Glomerular visceral epithelial cell (primary cell): ENCODE measurements at regions not wholly inside any gene's neighbourhood (a gene's known extent, or its start where the extent isn't known, plus 50 kb on each side); places are given as distances from the start of the nearest gene placed in this dataset.
A peak's percentile ranks its signal among the peaks of the same experiment; 100 is the strongest.

ENCODE experiments used
- DNase-seq: peaks from one replicate; pipeline ENCODE4 v3.0.0-alpha.2; 2016; ENCODE audit errors: extremely low spot score

DNA sequence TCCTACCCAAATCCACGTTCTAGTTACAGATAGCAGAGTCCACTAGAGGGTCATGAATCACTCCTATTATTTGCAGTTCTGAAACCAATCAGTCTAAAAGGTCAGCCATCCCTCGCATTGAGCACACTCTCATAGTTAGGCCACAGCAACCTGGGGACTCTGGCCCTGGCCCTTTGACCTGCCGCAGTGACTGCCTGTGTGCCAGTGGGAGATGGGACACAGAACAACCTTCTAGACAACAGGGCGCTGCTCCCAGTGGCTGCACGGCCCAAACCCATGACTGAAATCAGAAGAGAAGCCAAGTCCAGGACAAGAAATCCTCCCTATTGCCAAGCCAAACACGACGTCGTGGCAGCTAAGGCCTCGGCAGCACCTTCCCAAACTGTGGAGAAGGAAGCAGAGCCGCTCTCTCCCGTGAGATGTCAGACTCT, 158.5 kb downstream of the HERPUD2 start:
- no peak for DNase-seq

DNA sequence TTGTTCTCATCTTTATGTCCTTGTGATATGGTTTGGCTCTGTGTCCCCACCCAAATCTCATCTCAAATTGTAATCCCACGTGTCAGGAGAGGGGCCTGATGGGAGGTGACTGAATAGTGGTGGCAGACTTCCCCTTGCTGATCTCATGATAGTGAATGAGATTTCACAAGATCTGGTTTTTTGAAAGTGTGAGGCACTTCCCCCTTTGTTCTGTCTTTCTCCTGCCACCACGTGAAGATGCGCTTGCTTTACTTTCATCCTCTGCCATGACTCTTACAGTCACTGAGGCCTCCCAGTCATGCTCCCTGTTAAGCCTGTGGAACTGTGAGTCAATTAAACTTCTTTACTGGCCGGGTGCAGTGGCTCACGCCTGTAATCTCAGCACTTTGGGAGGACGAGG, 161.0 kb downstream of the HERPUD2 start:
- no peak for DNase-seq

DNA sequence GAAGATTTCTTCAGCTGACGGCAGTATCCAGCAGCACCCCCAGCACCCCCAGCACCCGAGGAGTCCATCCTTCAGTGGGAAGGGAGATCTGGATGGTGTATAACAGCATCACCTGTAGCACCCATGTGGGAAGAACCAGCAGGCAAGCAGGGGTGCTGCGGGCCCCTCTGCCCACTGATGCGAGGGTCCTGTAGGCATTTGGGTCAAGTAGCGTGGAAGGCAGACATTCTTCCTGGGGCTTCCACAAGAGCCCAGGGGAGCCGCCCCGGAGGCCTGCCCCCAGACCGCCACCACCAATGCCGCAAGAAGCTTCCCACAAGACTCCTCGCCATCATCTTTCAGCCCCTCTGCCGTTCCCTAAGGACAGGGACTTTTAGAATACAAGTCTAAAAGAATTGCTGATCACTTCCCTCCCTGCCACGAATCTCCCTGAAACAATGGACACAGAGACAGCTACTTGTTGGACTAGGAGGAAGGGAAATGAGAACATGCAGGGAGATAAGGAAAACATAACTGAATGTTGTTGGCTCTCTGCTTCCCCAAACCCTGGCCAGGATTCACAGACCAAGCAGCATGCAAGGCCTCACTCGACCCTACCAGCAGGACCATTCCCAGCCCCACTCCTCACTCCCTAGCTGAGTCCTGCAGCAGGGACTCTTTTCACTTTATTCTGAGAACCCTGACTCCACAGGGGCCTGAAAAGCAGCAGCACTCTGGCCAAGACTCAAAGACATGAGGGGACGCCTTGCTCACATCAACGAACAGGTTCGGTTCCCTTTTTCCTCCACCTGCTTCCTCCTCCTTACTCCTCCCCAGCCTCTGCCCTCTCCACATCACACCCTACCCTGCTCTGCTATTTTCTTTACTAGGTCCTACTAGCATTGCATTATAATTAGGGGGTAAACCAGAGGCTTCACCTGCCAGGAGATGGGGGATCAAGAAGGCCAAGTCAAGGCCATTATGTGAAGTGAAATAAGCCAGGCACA, 164.5 kb downstream of the HERPUD2 start:
- no peak for DNase-seq

DNA sequence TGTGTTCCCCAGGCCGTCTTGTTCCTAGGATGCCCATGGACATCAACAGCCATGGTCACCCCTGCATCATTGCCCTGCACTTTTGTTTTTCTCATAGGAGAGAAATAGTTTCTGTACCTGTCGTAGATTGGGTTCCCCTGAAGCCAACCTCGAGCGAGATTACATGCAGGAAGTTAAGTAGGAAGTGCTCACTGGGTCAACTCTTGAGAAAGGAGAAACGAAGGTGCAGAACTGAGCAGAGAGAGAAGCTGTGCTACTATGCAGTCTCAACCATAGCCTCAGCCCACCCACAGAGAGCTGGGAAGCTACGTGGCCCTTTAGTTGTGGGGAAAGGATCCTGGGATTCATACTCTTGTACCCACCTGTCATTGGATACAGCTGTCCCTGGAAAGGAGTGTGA, 165.2 kb downstream of the HERPUD2 start:
- DNase-seq, result no peak

DNA sequence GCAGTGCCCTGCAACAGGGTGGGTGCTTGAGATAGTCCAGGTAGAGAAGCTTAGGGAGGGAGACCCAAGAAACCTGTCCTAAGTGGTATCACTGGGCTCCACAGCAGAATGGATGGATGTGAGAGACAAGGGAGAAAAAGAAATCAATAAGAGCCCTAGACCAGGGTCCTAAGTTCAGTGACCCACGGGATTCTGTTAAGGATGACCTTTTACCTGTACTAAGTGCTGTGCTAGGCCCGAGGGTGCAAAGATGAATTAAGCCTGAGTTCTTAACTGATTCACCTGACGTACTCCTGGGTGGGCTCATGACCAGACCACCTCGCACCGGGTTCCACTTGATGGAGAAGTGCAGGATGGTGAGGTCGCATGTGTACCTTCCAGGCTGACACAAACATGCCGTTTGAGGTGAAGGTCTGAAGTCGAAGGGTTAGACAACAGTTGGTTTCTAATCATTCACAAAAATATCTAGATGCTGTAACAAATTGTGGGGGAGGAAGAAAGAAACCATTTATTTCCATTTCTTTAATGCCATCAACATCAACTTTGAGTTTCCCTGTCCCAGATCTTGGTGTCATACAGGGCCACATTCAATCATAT, 166.5 kb downstream of the HERPUD2 start:
- DNase-seq, result no peak

DNA sequence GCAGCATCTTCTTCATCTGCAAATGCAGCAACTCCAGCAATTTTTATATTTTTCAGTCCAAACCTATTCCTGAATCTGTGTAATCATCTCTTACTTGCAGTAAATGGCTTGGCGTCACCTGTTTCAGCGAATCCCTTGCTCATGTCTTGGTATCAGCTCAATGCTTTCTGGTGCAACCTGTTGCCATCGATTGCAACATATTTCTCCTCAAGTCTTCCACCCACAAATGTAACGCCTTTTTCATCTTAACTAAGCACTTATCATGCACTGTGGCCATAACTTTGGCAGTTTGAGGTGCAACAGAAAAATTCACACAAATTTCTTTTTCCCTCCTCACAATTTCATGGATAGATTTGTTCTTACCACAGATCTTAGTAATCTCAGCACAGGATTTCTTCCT, 168.3 kb downstream of the HERPUD2 start:
- no peak for DNase-seq

DNA sequence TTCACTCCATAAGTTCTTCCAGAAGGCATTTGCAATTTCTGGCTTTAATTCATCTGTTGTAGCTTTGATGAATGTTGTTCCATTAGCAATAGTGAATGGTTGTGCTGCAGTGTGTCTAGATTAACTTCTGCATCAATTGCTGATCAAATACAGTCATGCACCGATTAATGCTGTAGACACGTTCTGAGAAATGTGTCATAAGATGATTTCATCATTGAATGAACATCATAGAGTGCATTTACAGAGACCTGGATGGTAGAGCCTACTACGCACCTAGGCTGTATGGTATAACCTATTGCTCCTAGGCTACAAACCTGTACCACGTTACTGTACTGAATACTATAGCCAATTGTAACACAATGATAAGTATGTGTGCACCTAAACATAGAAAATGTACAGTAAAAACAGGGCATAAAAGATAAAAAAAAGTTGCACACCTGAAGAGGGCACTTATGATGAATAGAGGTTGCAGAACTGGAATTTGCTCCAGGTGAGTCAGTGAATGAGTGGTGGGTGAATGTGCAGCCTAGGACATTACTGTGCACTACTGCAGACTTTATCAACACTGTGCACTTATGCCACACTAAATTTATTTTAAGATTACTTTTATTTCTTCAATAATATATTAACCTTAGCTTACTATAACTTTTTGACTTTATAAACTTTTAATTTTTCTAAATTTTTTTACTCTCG, 170.7 kb downstream of the HERPUD2 start:
- DNase-seq, result no peak

DNA sequence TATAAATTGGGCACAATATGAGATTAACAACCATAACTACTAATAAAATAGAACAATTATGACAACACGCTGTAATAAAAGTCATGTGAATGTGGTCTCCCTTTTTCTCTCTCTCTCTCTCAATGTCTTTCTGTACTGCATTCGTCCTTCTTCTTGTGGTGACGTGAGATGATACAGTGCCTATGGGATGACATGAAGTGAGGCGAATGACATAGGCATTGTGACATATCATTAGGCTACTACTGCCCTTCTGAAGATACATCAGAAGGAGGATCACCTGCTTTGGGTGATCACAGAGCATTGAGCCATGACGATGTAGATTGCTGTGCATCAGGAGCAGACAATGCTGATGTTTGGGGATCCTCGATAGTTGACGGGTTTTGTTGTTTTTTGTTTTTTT, 171.6 kb downstream of the HERPUD2 start:
- DNase-seq, result no peak

DNA sequence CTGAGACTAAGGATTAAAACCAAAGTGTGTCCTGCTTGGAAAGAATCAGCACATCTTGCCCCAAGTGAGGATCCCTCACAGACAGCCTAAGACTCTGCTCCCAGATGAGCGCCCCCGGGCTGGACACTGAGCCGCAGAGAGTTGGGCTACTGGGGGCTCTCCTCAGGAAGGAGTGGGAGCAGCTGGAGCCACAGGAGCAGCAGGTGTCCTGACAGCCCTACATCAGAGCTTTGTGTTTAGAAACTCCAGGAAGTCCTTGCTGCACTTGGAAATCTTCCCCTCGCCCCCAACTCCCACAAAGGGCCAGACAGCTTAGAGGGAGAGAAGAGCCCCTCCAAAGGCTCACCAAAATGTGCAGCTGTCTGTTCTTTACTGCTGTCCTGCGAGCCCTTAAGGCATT, 172.2 kb downstream of the HERPUD2 start:
- DNase-seq, result no peak

DNA sequence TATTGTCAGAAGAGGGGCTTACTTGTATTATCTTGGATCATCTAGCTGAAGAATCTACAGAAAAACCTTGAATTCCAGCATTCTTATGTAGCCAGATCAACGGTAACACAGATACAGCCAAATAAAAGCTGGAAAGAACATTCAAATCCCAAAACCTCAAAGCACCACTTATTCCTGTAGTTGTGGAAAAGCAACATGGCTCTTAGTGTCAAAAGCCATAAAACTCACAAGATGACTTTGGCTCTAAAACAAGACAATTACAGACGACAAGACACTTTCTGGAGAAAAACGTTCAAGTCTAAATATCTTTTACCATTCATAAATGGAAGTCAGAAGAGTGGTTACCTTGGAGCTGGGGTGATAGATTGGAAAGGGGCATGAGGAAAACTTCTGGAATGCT, 173.0 kb downstream of the HERPUD2 start:
- no peak for DNase-seq

DNA sequence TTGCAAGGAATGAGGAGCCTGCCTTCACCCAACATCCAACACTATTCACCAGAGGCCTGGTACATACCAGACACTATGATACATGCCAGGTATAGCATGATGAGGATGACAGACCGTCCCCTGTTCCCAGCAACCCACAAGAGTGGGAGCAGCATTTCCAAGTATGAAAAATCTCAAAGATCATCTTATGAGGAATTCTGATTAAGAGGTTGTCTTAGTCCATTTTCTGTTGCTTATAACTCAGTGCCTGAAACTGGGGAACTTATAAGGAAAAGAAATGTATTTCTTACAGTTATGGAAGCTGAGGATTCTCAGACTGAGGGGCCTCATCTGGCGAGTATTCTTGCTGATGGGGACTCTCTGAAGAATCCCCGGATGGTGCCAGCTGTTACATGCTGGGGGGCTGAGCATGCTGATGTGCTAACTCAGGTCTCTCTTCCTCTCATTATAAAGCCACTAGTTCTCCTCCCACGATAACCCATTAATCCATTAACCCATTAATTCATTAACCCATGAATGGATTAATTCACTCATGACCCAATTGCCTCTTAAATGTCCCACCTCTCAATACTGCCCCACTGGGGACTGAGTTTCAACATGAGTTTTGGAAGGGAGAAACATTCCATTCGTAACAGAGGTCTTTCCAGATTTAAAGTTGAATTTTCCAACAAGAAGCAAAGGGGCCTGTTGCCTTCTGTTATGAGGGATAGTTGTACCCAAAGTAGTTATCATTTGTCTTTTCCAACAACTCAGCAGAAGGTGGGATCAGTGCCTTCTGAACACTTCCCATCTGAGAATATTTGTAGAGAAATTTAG, 173.9 kb downstream of the HERPUD2 start:
- DNase-seq, result no peak

DNA sequence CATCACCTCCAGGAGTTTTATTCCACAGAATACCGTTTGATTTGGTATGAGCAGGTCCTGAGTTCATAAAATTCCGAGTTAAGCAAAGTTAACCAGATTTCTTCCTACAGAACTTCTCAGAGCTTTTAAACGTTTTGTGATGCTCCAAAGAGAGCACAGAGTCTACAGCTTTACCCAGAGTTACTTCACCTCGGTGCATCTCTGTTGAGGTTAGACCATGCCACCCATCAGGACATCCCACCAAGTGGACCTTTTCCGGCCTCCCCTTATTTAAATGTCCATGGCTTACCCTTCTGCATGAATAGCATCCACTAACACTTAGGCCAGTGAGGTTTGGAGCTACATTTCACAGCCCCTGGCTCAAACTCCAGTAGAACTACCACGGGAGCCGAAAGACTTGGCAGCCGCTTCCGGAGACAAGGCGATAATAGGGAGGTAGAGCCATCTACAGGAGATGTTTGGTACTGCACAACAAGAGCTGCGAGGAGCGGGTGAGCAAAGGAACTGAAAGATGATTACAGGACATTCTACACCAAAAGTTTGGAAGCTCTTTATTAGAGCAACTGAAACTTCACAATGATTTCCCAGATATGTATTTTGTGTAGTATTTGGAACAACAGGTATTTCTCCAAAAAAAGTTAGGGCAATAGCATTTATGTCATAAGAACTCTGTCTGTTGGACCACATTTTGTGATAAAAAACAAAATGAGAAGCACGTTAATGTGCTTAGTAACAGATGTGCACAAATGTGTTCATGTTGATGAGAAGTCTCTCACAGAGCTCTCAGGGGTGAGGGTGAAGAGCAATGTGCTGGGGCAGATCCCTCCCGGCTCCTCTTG, 174.7 kb downstream of the HERPUD2 start:
- peak; percentile 67 for DNase-seq

DNA sequence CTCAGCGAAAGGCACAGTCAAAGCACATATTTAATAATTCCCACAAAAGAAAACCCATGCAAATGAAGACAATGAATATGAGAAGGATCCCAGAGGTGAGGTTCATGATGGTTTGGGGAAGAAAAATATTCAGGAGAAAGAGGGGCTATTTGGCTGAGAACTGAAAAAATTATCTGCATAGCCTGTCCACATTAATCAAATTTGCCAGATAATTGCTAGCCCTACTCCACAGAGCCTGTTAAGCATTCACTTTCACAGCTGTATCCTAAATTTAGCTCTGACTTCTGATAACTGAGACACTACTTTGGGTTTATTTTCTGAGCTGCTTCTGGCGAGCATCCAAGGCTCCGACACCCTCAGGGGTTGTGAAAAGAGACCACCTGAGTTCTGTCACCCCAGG, 176.2 kb downstream of the HERPUD2 start:
- DNase-seq, result no peak

DNA sequence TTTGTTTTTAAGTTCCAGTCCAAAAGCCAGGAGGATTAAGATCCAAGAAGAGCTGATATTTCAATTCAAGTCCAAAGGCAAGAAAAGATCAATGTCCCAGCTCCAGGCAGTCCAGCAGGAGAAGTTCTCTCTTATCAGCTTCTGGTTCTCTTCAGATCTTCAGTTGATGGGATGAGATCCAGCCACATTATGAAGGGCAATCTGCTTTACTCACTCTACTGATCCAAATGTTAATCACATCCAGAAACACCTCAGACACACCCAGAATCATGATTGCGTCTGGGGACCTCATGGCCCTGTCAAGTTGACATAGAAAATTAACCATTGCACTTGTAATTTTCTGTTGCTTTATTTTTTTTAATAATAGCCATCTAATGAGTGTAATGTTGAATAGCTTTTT, 178.4 kb downstream of the HERPUD2 start:
- DNase-seq, result no peak

DNA sequence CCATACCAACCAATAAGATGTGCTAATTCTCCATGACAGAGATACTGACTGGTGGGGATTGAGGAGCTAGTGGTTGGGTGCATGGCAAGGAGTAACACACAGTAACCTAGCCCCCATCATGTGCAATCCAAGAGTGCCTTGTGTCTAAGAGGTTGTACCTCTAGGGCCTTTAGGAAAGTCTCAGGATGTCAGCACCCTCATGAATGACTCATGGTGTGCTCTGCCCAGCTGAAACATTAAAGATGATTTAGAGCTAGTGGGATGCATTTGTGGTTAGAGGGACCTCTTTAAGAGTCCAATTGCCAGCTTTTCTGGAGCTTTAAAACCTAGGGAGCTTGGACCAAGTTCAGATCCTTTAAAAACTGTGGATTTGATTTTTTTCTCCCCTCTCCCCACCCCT, 181.1 kb downstream of the HERPUD2 start:
- no peak for DNase-seq

DNA sequence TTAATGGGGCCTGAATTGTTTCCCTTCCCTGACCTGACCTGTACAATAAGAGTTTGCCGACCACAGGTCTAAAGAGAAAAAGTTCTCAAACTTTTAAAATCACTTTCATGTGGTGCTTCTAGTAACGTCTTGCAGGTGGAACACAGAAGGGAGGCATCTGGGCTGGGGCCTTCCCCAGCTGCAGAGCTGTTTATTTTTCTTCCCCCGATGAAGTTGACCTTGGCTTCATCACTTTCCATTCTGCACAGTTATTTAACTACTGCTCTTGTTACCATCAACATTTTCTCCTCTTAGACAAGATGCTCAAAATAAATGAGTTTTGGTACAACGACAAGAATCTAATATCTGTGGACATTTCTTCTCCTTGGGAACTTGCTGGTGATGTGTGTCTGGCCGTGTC, 181.7 kb downstream of the HERPUD2 start:
- DNase-seq, result no peak

DNA sequence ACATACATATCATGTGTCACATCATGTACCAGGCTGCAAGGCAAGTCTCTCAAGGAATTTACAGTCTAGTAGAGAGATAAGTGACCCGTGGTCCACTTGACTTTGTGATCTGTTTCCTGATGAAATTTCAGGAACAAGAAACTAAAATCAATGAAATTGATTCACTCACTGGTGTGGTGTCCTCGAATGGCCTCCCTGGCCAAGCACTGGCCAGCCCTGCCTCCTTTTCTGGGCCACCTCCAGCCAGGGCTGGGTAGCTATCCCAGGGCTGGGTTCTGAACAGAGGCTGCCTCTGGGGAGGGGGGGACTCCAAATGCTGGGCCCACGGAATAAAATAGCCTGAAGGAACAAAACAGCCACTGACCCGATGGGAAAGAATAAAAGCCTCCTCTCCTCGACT, 182.2 kb downstream of the HERPUD2 start:
- no peak for DNase-seq

DNA sequence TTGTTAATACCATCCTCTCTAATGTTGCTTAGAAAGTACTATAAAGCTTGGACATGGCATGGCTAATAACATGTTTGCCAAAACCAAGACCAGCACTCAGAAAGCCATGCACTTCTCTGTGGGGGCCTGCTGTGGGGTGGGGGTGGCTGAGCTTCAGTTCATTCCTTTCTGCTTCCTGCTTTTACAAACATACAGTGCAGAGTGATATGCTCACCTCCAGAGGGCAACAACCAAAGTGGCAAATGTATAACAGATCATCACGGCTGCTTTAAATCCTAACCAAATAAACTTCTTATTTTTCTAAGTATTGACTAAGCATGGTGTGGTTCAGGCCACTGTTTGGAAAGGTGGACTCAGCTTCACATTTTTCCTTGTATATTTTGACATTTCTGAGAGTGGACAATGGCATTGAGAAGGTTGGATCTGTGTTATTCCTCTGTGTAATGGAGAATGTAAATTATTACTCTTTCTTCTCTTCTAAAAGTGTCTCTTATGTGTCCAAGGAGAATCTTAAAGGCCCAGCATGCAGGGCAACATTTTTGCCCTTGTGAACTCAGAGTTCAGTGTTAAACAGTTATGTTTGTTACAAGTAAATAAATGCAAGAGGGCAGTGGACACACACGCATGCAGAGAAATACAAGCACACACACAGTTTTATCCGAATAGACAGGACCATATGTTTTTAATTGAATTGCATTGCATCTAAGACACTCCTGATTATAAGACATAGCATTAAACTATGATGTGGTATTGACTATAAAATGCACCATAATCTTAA, 186.1 kb downstream of the HERPUD2 start:
- no peak for DNase-seq

DNA sequence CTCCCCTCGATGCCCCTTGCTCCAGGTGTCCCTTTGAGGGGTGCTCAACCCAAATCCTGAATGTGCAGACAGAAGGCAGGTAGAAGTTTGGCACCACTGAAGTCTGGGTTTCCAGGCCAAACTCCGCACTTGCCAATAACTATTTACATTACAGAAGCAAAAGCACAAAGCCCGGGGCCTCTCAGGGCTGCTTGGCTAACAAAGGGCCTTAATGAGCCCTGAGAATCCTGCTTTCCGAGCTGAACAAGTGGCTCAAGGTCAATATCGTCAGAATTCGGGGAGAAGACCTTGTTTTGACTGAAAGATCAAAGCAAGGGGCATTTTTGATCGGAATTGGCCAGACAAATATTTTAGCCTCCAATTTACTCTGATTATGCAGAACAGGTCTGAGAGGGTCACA, 189.9 kb downstream of the HERPUD2 start:
- DNase-seq, result no peak

DNA sequence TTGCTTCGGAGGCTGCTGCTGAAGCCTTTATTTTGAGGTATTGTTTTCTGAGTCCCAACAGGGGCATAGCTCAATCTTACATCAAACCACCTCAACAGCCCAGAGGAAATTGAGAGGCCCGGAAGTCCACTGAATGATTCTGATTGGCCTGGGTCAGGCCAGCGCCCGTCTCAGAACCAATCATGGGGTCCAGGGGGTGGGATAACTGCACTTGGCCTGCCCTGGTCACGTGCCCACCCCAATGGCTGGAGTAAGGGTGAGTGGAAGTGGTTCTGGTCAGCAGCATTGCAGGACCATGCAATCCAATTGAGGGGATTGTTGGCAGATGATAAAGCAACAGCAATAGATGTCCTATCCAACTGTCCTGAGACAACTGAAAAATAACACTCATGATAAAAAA, 190.6 kb downstream of the HERPUD2 start:
- no peak for DNase-seq
